ENCODE measurements at regions not wholly inside any gene's neighbourhood (a gene's known extent, or its start where the extent isn't known, plus 50 kb on each side); places are given as distances from the start of the nearest gene placed in this dataset.
"Not testable (repeated sequence)": the region's sequence is repeated elsewhere in the genome, so short reads cannot be mapped to it uniquely, and the experiment has no call there.

GRCh38 chr4:129968778-129969177 is 872.8 kb downstream of the C4orf33 start:
- DNase-seq (ENCODE audit: low read depth in 4 of 4, low spot score in 3 of 4) = no peak

GRCh38 chr4:129970801-129971200 is 874.8 kb downstream of the C4orf33 start:
- DNase-seq (ENCODE audit: low read depth in 4 of 4, low spot score in 3 of 4) = no peak

DNA sequence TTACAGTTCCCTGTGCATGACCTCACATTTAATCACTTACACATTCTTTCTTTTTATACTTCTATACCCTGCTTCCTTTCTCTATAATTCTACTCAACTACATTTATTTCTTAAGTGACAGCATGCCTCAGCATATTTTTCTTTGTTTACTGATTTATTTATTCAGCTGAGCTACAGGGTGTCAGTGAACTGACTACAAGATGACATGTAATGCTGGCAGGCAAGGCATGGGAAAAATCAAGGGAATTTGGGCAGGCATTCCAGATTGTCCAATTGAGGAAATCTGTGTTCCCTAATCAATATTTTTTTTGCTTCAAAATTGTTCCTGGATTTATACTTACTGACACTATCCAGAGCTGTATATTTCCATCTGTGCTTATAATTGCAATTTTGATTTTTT is 875.5 kb downstream of the C4orf33 start:
- DNase-seq (ENCODE audit: low read depth in 4 of 4, low spot score in 3 of 4) = no peak

GRCh38 chr4:129972257-129972656 is 876.3 kb downstream of the C4orf33 start:
- no peak for DNase-seq (ENCODE audit: low read depth in 4 of 4, low spot score in 3 of 4)

DNA sequence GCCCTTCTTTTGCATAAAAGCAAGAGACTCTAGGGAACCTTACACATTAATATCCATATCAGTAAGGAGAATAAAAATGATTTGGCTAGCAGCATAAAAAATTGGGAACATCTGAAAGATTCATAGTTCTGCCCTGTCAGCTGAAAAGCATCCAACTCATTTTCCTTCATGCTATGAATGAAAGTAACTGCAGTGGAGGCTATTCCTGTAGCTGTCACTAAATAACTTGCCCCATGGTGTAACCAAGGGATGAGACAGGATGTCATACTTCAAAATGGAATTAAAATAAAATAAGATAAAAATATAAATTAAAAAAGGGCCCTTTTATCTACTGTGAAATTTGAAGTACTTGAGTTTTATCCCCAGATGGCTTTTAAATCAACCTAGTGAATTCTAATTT is 878.8 kb downstream of the C4orf33 start:
- no peak for DNase-seq (ENCODE audit: low read depth in 4 of 4, low spot score in 3 of 4)

DNA sequence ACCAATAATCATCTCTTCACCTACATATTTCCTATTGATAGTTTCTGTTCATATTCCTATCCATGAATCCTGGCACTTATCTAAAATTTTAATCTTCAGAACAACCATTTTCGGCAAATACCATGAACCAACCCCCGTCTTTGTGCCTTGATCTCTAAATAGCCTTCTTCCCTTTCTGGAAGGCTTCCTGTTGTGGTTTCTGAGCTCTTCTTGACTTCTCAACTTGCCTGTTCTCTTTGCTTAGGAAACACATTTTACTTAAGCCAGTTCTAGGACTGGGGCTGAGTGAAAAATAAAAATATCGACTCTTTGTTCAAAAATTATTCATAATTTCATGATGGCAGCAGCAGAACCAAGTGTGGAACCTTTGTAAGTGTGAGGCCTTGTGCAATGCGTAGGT is 882.4 kb downstream of the C4orf33 start:
- no peak for DNase-seq (ENCODE audit: low read depth in 4 of 4, low spot score in 3 of 4)

DNA sequence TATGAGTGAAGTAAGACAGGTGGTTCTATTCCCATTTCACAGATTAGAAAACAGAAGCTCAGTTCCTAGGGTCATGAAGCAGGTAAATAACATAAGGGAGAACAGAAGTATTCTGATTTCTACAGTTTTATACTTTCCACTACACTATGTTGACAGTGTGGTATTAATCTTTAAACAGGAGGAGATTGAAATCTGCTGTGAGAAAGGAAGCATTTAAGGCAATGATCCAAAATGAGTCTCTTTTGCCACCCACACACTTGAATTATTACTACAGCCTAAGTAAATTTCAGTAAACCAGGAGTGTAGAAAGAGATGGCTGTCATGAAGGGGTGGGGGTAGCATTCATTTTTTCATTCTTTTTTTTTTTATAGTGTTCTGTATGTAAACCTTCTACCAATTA is 893.0 kb downstream of the C4orf33 start:
- no peak for DNase-seq (ENCODE audit: low read depth in 4 of 4, low spot score in 3 of 4)

GRCh38 chr4:129994715-129995114 is 898.8 kb downstream of the C4orf33 start:
- DNase-seq (ENCODE audit: low read depth in 4 of 4, low spot score in 3 of 4) = no peak

- DNase-seq (ENCODE audit: low read depth in 4 of 4, low spot score in 3 of 4) = no peak
These were observed 902.6 kb downstream of the C4orf33 start for GRCh38 chr4:129998436-129999150.

- no peak for DNase-seq (ENCODE audit: low read depth in 4 of 4, low spot score in 3 of 4)
These were observed 903.2 kb downstream of the C4orf33 start for GRCh38 chr4:129999156-129999555.

DNA sequence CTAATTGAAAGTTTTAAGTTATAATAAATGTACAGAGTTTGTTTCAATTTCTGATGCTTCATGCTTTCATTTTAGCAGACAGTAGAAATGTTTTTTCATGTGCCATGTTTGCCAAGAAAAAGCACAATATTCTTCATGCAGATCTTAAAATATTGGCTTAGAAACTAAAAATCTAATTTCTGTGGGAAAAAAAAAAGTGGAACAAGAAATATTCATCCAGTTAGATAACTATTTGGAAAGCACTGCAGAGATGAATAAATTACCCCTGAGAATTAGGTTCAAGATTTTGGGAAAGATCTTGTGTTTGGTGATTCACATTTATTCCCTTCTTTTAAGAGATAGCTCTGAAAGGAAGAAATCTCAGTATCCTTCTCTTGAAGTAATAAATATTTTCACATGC is 912.5 kb downstream of the C4orf33 start:
- DNase-seq (ENCODE audit: low read depth in 4 of 4, low spot score in 3 of 4) = no peak

GRCh38 chr4:130012806-130013205 is 916.9 kb downstream of the C4orf33 start:
- not testable (repeated sequence) for DNase-seq (ENCODE audit: low read depth in 4 of 4, low spot score in 3 of 4)

DNA sequence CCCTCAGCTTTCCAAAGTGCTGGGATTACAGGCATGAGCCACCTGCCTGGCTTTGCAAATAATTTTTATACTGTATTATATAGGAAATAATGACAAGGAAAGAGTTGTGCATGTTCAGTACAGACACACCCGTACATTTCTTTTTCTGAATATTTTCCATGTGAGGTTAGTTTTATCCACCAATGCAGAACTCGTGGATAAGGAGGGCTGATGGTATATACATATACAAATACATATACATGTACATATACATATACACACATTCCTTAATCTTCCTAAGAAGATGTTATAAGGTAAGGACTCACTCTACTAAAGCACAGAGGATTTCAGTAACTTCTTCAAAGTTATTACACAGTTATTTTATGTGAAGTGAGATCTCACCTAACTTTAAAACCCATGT is 925.8 kb downstream of the C4orf33 start:
- DNase-seq (ENCODE audit: low read depth in 4 of 4, low spot score in 3 of 4) = no peak

DNA sequence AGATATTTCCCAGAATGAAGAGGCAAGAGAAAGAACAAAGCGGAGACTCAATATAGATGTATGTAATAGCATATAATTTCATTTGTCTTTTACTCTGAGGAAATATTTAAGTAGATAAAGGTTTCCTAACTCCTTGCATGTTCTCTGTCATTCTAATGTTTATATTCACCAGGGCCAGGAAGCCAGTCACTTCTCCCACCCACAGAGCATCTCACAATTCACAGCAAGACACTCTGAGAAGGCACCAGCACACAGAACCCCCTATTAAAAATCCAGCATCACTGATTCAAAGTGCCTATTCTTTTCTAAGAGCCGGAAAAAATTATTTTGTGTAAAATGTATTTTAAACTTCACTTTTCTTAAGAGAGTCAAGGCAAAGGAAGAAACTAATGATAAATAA is 927.1 kb downstream of the C4orf33 start:
- DNase-seq (ENCODE audit: low read depth in 4 of 4, low spot score in 3 of 4) = no peak

- DNase-seq (ENCODE audit: low read depth in 4 of 4, low spot score in 3 of 4) = no peak
These were observed 929.7 kb downstream of the C4orf33 start for GRCh38 chr4:130025701-130026100.

DNA sequence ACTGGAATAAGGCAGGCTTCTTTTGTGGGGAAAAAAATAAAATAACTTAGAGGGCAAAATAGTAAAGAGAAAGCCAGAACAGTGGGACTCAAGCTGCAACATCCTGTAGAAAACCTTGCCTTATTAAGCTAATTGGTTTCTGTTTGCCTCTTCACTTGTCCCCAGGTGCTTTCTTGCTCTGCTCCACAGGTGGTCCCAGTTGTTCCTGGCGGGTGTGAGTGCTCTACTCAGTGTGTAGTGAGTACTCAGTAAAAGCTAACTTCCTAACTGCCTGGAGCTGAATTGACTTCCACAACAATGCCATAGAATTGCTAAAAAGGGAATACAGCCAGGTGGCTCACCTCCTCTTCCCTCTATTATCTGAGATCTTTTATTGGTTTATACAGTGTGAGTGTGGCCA is 930.2 kb downstream of the C4orf33 start:
- DNase-seq (ENCODE audit: low read depth in 4 of 4, low spot score in 3 of 4) = no peak

DNA sequence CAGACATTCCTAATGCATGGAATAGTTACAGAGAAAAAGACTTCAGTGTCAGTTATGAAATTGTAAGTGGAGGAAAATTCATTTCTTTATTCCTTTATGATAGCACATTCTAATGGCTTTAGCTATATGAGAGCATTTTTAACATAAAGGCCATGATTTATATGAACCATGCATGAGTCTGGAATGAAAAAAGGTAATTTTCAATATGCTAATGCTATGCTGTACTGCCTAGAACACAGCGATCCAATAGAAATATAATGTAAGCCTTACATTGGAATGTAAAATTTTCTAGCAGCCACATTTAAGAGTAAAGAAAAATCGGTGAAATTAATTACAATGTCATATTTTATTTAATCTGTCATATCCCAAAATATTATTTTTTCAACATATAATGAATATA is 932.0 kb downstream of the C4orf33 start:
- DNase-seq (ENCODE audit: low read depth in 4 of 4, low spot score in 3 of 4) = no peak

- no peak for DNase-seq (ENCODE audit: low read depth in 4 of 4, low spot score in 3 of 4)
These were observed 932.6 kb downstream of the C4orf33 start for GRCh38 chr4:130028552-130028951.

DNA sequence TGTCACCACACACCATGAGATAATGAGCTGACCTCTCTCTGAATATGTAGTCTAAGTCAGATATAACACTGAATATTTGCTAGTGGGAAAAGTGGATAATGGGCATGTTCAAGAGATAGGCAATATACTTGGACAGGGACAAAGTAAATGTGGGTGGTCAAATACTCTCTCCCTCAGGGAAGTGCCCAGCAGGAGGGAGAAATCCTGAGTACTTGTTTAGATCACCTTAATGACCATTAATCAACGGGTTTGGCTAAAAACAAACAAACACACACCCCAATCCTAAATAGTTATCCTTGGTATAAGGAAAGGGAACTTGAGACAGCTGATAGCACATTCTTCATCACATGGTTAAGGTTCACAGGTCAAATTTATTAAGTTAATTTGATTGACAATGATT is 933.5 kb downstream of the C4orf33 start:
- DNase-seq (ENCODE audit: low read depth in 4 of 4, low spot score in 3 of 4) = no peak

DNA sequence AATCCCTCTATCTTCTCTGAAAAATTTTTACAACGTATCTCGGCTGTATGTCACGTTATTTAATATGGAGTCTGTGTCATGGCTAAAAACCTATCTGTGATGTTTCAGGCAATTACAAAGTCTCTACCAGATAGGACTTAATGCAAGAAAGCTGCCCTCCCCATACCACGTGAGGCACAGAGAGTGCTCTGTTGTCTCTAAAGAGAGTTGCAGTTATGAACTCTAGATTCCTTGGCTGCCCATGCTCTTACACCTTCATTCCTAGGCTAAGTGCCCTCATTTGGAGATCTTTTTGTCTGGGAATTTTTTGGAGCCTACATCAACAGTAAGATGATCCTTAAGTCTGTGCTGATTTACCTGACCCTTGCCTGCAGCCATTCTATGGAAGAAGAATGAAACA is 935.9 kb downstream of the C4orf33 start:
- DNase-seq (ENCODE audit: low read depth in 4 of 4, low spot score in 3 of 4) = no peak

- DNase-seq (ENCODE audit: low read depth in 4 of 4, low spot score in 3 of 4) = not testable (repeated sequence)
These were observed 937.7 kb downstream of the C4orf33 start for GRCh38 chr4:130033657-130034056.

DNA sequence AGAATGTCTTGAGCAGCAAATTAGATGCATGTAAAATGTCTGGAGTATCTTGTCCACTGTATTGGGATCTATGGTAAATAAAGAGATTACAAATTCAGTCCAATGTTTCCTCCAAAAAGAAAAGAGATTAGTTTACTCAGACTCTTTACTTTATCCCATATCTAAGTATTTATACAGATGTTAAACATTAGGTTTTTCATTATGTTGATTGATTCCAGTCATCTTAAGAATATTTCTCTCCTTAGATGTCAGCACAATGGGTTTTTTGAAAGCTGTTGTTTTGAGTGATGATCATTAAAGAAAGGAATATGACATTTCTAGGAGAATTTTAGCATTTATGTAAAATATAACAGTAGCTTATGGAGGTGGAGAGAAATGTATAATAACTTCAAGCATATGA is 938.9 kb downstream of the C4orf33 start:
- DNase-seq (ENCODE audit: low read depth in 4 of 4, low spot score in 3 of 4) = no peak

DNA sequence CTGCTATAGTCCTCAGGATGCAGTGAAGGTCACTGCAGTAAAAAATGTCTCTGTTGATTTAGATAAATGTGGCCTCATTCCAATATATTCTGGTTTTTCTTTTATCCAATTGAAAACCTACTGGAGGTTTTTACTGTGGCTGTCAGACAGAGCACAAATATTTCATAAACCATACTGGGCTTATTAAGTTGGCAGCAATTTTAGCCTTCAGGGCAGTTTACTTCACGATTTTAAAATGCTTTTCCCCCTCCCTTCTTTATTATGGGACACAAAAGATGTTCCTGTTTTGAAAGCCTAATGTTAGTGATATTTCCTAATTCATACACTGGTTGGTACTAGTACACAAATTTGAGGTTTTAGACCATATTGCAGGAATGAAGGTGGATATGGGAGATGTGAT is 939.4 kb downstream of the C4orf33 start:
- no peak for DNase-seq (ENCODE audit: low read depth in 4 of 4, low spot score in 3 of 4)
